K562 (cell line): ENCODE measurements at regions not wholly inside any gene's neighbourhood (a gene's known extent, or its start where the extent isn't known, plus 50 kb on each side); places are given as distances from the start of the nearest gene placed in this dataset.

Experiments used
- ATAC-seq: fragments of 200-7000 bp; cut with Tn5 transposase; 3 replicates; pipeline ENCODE4 v1.9.1; 2020; ENCODE audit warnings: moderate library complexity
- BruUV-seq: library from RNA; stranded (reverse); fragments of 400-500 nt; replicated peaks from 2 replicates; lab custom pipeline; 2021; lab: Mats Ljungman, UMichigan
- CTCF ChIA-PET: fragments of 300-600 bp; formaldehyde crosslinking; extraction: SDS; loops from one replicate; lab custom pipeline; 2021; ENCODE audit warnings: low intra/inter-chr PET ratio; lab: Yijun Ruan, JAX
- POLR2A ChIA-PET: fragments of 300-600, 350-650 bp; sonication (Branson Sonifier 250); formaldehyde crosslinking; extraction: SDS; loops from one replicate; lab custom pipeline; 2021; ENCODE audit warnings: antibody characterized with exemption, inconsistent platforms; lab: Yijun Ruan, JAX
- DNase-seq, 4 experiments: peaks; one replicate each; pipeline versions ENCODE4 v3.0.0 to v3.0.0-alpha.2; 2011 to 2018; ENCODE audit warnings: low spot score in 3 of 4, mixed read lengths in 3 of 4; ENCODE audit errors: extremely low read depth in 1 of 4
- FAIRE-seq: peaks from 2 replicates; lab custom pipeline; 2011; peaks lifted over from hg19 to GRCh38; lab: Jason Lieb, UNC
- H2AFZ ChIP-seq: 2 replicates; pipeline ENCODE4 v1.6.0; 2011; ENCODE audit warnings: low read depth, low read length, control low read depth, inconsistent platforms
- H3K27ac ChIP-seq: fragments of 200-600 bp; 3 replicates; pipeline ENCODE4 v1.8.0; 2011; ENCODE audit warnings: low read depth, mild to moderate bottlenecking, control low read depth, inconsistent platforms, low read length, moderate library complexity, mixed read lengths; ENCODE audit errors: extremely low read depth
- H3K27me3 ChIP-seq, 2 experiments: fragments of 300-600 bp in 1 of 2; 2 replicates in 1 of 2; 3 replicates in 1 of 2; pipeline versions ENCODE4 v1.6.0 to v1.8.0; 2011; ENCODE audit warnings: inconsistent platforms in 2 of 2, low read length in 2 of 2, mild to moderate bottlenecking in 1 of 2, mixed read lengths in 1 of 2, moderate library complexity in 1 of 2; ENCODE audit not compliant: control insufficient read depth in 2 of 2, insufficient read depth in 2 of 2
- H3K36me3 ChIP-seq: fragments of 300-600 bp; 3 replicates; pipeline ENCODE4 v1.8.0; 2011; ENCODE audit warnings: mild to moderate bottlenecking, low read length, inconsistent platforms; ENCODE audit not compliant: control insufficient read depth, insufficient read depth
- H3K4me1 ChIP-seq, 2 experiments: fragments of 200-600 bp in 1 of 2; replicated peaks in 1 of 2; 2 replicates in 1 of 2; 3 replicates in 1 of 2; pipeline versions ENCODE4 v1.5.1 to v1.8.0; 2011; ENCODE audit warnings: inconsistent platforms in 2 of 2, low read length in 2 of 2, mild to moderate bottlenecking in 1 of 2, mixed read lengths in 1 of 2, moderate library complexity in 1 of 2; ENCODE audit not compliant: control insufficient read depth in 2 of 2, insufficient read depth in 2 of 2
- H3K4me2 ChIP-seq: 2 replicates; pipeline ENCODE4 v1.6.1; 2011; ENCODE audit warnings: low read length, control low read depth, inconsistent platforms, mixed read lengths; ENCODE audit not compliant: insufficient read depth
- H3K4me3 ChIP-seq: fragments of 200-600 bp; sonication (generic), shearing (Covaris generic); 2 replicates; pipeline ENCODE4 v1.5.1; 2016; ENCODE audit warnings: control low read depth, inconsistent platforms
- H3K79me2 ChIP-seq: fragments of 200-600 bp; 3 replicates; pipeline ENCODE4 v1.8.0; 2011; ENCODE audit warnings: low read length, inconsistent platforms; ENCODE audit not compliant: control insufficient read depth, insufficient read depth
- H3K9ac ChIP-seq, 2 experiments: 2 replicates each; pipeline versions ENCODE4 v1.6.0 to v1.6.1; 2011; ENCODE audit warnings: low read depth in 2 of 2, low read length in 2 of 2, control low read depth in 1 of 2, inconsistent platforms in 1 of 2, mild to moderate bottlenecking in 1 of 2, mixed read lengths in 1 of 2; ENCODE audit not compliant: insufficient read depth in 1 of 2
- H3K9me1 ChIP-seq: one replicate; pipeline ENCODE4 v1.6.0; 2011; ENCODE audit warnings: inconsistent platforms, mild to moderate bottlenecking, low read length, moderate library complexity; ENCODE audit not compliant: control insufficient read depth, insufficient read depth
- H3K9me3 ChIP-seq: replicated peaks from 2 replicates; pipeline ENCODE4 v1.5.1; 2011; ENCODE audit warnings: low read depth, low read length, inconsistent platforms; ENCODE audit not compliant: control insufficient read depth, insufficient read depth
- H4K20me1 ChIP-seq: replicated peaks from 2 replicates; pipeline ENCODE4 v1.6.1; 2011; ENCODE audit warnings: low read length, inconsistent platforms, mixed read lengths; ENCODE audit not compliant: control insufficient read depth, insufficient read depth
- CTCF ChIP-seq, 3 experiments: IDR thresholded peaks in 2 of 3; conservative IDR thresholded peaks in 1 of 3; 2 replicates each; pipeline ENCODE4 v1.5.1; 2011 to 2012; ENCODE audit warnings: low read length in 3 of 3, mild to moderate bottlenecking in 3 of 3, control low read depth in 2 of 3, improper control_type of control experiment in 1 of 3, inconsistent platforms in 1 of 3, low read depth in 1 of 3, mixed read lengths in 1 of 3, moderate library complexity in 1 of 3; ENCODE audit not compliant: insufficient read depth in 2 of 3
- GTF2E2 ChIP-seq: fragments of 200-800 bp; sonication (Bioruptor generic); IDR thresholded peaks from 2 replicates; pipeline ENCODE4 v1.6.1; 2016; ENCODE audit warnings: missing genetic modification characterization, missing compliant biosample characterization
- GTF2F1 ChIP-seq: IDR thresholded peaks from 2 replicates; pipeline ENCODE4 v1.6.1; 2011; ENCODE audit warnings: low read depth, low read length, improper control_type of control experiment
- MCM5 ChIP-seq: fragments of 450-650 bp; IDR thresholded peaks from 2 replicates; pipeline ENCODE4 v1.6.1; 2016; ENCODE audit warnings: low read depth
- PHB2 ChIP-seq: fragments of 450-650 bp; IDR thresholded peaks from 2 replicates; pipeline ENCODE4 v1.6.1; 2017; ENCODE audit warnings: low read depth
- PHF21A ChIP-seq: fragments of 450-650 bp; IDR thresholded peaks from 2 replicates; pipeline ENCODE4 v1.6.1; 2017; ENCODE audit warnings: low read depth, borderline replicate concordance
- RAD21 ChIP-seq, 2 experiments: fragments of 250-450 bp in 1 of 2; fragments of 450-650 bp in 1 of 2; sonication (Bioruptor Pico) in 1 of 2; formaldehyde crosslinking in 1 of 2; IDR thresholded peaks in 1 of 2; conservative IDR thresholded peaks in 1 of 2; 2 replicates each; pipeline versions ENCODE4 v1.4.0 to v1.8.0; 2020 to 2022; ENCODE audit warnings: mild to moderate bottlenecking in 2 of 2, moderate library complexity in 1 of 2
- THRA ChIP-seq: fragments of 450-650 bp; IDR thresholded peaks from 2 replicates; pipeline ENCODE4 v1.6.1; 2017; ENCODE audit warnings: mild to moderate bottlenecking, moderate library complexity
- ZKSCAN1 ChIP-seq: fragments of 150-350 bp; IDR thresholded peaks from 2 replicates; pipeline ENCODE4 v1.6.1; 2016; ENCODE audit warnings: low read depth, low read length
- ZNF239 ChIP-seq: fragments of 250-450 bp; sonication (Bioruptor Pico); IDR thresholded peaks from 2 replicates; pipeline ENCODE4 v1.4.0; 2020; ENCODE audit warnings: mild to moderate bottlenecking
- ZNF274 ChIP-seq: IDR thresholded peaks from 2 replicates; pipeline ENCODE4 v1.6.1; 2011; ENCODE audit warnings: low read depth, mild to moderate bottlenecking, low read length, moderate library complexity, borderline replicate concordance
- ZNF41 ChIP-seq: fragments of 250-450 bp; sonication (Bioruptor Pico); conservative IDR thresholded peaks from 2 replicates; pipeline ENCODE4 v1.4.0; 2020; ENCODE audit warnings: mild to moderate bottlenecking
- ZNF695 ChIP-seq: fragments of 450-650 bp; formaldehyde crosslinking; IDR thresholded peaks from 2 replicates; pipeline ENCODE4 v1.4.0; 2020; ENCODE audit warnings: mild to moderate bottlenecking, moderate library complexity
- ZNF699 ChIP-seq: fragments of 250-450 bp; sonication (Bioruptor Pico); IDR thresholded peaks from 2 replicates; pipeline ENCODE4 v1.8.0; 2021; ENCODE audit warnings: mild to moderate bottlenecking, moderate library complexity; ENCODE audit not compliant: insufficient replicate concordance
- WGBS: fragments of 100-300 bp; shearing (Covaris generic); methylation state at CpG from one replicate; pipeline ENCODE4 v1.1.6; 2016; ENCODE audit warnings: low coverage, mixed read lengths; ENCODE audit not compliant: insufficient coverage; ENCODE audit errors: missing lambda C conversion rate; 5-methylcytosine and 5-hydroxymethylcytosine counted together
- in situ Hi-C: fragments of 300-500 bp; cut with MboI; formaldehyde crosslinking; loops from 4 replicates; pipeline ENCODE4 v1.15.0; 2018; ENCODE audit warnings: inconsistent platforms, mixed read lengths
- intact Hi-C: fragments of 100-400 bp; cut with micrococcal nuclease; formaldehyde crosslinking; loops from 2 replicates; pipeline ENCODE4 v1.14.2; 2022

- TF ChIP-seq ZNF695 (no peak), RAD21 (CRISPR knock-in tag; conservative IDR thresholded peaks at IDR 0.05 in 1 of 2, IDR thresholded peaks at IDR 0.05 in 1 of 2) (no peak), ZKSCAN1 (no peak), ZNF41 (no peak), MCM5 (no peak), PHF21A (no peak), GTF2F1 (no peak), GTF2E2 (tag) (no peak), PHB2 (no peak), ZNF274 (no peak), CTCF (IDR thresholded peaks at IDR 0.05 in 2 of 3, conservative IDR thresholded peaks at IDR 0.05 in 1 of 3; ENCODE audit: insufficient read depth in 2 of 3, low read depth in 1 of 3, low read length in 3 of 3) (no peak)
- TF ChIP-seq, all 486 proteins: peak for 0
Observed at GRCh38 chr15:47139965-47140364, 577.3 kb upstream of the SEMA6D start (continued).

- no TSS peak for BruUV-seq
- Histone ChIP-seq H3K9ac (no peak overlapping the region), H3K27me3 (no peaks in the 10 kb centered on the region)
- TF ChIP-seq ZNF239 (CRISPR knock-in tag), result no peak
- TF ChIP-seq ZNF699 (CRISPR knock-in tag), result no peak
- no peak for TF ChIP-seq THRA
- TF ChIP-seq, all 486 proteins: peak for 0
- ATAC-seq (no peak), FAIRE-seq (no peak), DNase-seq (no peak)
- intact Hi-C loops (no loop called here), in situ Hi-C loops (no loop called here)
- Histone ChIP-seq H3K9me3 (no peaks in the 10 kb centered on the region), H3K4me3 (no peak overlapping the region), H3K4me2 (no peak overlapping the region), H4K20me1 (no peaks in the 10 kb centered on the region), H3K27ac (no peak overlapping the region), H3K79me2 (no peaks in the 10 kb centered on the region), H3K36me3 (no peaks in the 10 kb centered on the region), H2AFZ (no peak overlapping the region), H3K4me1 (no peaks in the 10 kb centered on the region), H3K9me1 (no peaks in the 10 kb centered on the region)
- CTCF ChIA-PET, result no interaction called here
- WGBS, result 0% methylated on average over 4 of the region's 4 CpGs
- POLR2A ChIA-PET, result no interaction called here
Observed at GRCh38 chr15:47157827-47158226, 559.5 kb upstream of the SEMA6D start.
